HFF-Myc (cell line): ENCODE measurements at regions not wholly inside any gene's neighbourhood (a gene's known extent, or its start where the extent isn't known, plus 50 kb on each side); places are given as distances from the start of the nearest gene placed in this dataset.

ENCODE experiments used
- DNase-seq: peaks from one replicate; pipeline ENCODE4 v3.0.0-alpha.2; 2011; ENCODE audit warnings: low read depth; ENCODE audit errors: extremely low read depth
- H3K4me3 ChIP-seq: replicated peaks from 2 replicates; pipeline ENCODE4 v1.5.1; 2011; ENCODE audit warnings: low read depth, mild to moderate bottlenecking, control low read depth, low read length
- TF ChIP-seq, protein P1 (sequence below): IDR thresholded peaks from 2 replicates; pipeline ENCODE4 v1.5.1; 2012; ENCODE audit warnings: mild to moderate bottlenecking, low read depth, low read length, control low read depth; ENCODE audit errors: missing control alignments

GRCh38 chr6:90816764-90817163, 229.9 kb upstream of the MAP3K7 start:
- TF ChIP-seq, protein P1, sequence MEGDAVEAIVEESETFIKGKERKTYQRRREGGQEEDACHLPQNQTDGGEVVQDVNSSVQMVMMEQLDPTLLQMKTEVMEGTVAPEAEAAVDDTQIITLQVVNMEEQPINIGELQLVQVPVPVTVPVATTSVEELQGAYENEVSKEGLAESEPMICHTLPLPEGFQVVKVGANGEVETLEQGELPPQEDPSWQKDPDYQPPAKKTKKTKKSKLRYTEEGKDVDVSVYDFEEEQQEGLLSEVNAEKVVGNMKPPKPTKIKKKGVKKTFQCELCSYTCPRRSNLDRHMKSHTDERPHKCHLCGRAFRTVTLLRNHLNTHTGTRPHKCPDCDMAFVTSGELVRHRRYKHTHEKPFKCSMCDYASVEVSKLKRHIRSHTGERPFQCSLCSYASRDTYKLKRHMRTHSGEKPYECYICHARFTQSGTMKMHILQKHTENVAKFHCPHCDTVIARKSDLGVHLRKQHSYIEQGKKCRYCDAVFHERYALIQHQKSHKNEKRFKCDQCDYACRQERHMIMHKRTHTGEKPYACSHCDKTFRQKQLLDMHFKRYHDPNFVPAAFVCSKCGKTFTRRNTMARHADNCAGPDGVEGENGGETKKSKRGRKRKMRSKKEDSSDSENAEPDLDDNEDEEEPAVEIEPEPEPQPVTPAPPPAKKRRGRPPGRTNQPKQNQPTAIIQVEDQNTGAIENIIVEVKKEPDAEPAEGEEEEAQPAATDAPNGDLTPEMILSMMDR = no peak
- no peak for DNase-seq

DNA sequence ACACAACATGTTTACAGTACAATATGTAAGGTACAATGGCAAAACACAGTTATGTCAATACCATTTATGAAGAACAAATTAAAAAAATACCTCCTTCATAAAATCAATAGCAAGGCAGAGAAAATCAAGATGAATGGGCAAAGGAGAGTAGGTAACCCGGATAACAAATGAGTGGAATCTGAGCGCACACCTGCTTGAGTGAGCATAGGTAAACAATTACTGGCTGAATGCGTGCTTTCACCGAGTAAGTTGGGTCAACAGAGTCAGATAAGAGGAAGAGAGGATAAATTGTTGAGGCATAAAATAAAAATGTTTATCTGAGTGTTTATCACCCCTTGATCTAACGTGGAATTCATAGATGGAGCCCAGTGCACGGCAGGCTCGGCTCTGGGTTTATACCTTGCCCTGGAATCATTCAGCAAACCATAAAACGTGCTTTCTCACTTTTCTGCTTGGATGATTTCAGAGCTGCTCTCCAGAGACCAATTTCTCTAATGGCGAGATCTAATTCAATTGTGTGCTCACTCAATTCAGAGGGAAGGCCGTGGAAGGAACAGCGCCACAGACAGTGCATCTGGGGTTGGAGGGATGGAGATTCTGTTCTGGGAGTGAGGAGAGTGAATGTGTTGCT, 224.8 kb upstream of the MAP3K7 start:
- no peak for DNase-seq
- H3K4me3 ChIP-seq = no peak overlapping the region
- TF ChIP-seq, protein P1 = no peak

More at GRCh38 chr6:90816764-90817163, 229.9 kb upstream of the MAP3K7 start:
- H3K4me3 ChIP-seq = no peak overlapping the region

DNA sequence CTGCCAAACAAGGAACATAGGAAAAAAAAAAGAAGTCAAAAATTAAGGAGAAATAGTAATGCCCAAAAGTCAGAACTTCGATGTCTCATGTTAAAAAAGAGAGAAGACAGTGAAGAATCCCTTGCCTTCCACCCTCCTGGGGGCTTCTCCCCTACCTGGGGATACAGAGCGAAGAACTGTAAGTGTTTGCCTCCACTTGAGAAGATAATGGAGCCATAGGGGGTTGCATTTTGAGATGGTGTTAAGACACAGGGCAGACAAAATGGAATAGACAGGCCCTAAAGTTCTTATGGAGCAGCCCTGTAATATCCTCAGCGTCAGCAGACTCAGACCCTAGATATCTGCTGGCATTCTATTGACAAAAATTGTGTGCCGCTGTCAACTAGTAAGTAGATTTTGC, 222.2 kb upstream of the MAP3K7 start:
- TF ChIP-seq, protein P1 = no peak
- no peak for DNase-seq
- no peak overlapping the region for H3K4me3 ChIP-seq

DNA sequence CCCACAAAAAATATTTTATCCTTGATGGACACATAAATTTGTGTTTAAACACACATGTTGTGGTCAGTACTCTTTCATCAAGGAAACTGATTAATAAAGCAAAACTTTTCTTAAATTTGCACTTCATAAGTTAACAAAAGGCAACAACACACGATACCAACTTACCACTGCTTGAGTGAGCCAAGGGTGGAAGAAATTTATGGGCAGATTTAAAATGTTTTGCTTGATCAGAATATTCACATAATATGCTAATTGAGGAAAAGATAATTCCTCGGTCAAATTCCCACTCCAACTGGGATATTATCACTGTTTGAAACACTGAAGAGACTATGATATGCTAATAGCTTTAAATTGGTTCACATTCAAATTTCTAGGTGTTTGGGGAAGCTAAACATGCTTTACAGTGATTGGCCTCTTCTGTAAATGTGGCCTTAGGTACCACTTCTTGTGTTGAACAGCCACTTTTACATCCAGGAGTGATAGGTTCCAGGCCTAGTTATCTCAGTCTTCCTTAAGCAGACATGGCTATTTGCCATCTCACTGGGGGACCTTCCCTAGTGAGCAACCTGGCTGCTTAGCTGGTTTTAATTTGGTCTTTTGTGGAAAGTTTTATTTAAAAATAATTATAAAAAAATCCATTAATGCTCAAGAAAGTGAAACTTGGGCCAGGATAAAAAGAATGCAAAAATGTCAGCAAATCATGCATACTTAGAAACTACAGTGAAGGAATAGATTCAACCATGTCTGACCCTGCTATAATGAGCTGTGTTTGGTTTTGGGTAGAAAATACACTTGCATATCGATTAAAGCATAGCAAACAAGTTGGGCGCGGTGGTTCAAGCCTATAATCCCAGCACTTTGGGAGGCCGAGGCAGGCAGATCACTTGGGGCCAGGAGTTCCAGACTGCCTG, 221.2 kb upstream of the MAP3K7 start:
- TF ChIP-seq, protein P1 = no peak
- DNase-seq = no peak
- no peak overlapping the region for H3K4me3 ChIP-seq

DNA sequence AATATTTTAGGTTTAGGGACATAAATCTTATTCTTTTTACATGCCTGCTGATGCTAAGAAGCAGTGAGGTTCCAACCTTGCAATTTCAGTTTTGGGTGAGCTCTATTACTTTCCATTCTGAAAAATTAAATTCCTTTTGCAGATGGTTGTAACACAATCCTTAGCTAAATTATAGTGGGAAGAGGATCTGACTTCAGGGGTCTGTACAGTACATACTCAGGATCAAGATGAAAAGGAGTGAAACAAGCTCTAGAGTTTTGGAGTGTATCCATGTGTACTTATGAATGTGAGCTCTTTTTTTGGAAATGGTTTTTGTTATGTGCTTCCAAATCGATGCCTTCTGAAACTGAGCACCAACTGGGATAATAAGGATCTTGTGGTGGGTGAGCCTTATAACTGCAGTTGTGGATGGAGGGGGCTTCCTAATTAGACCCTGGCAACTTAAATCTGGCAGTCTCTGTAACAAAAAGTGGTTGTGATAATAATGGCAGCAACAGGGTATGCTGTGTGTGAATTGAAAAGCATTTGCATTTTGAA, 218.8 kb upstream of the MAP3K7 start:
- H3K4me3 ChIP-seq = no peak overlapping the region
- no peak for DNase-seq
- TF ChIP-seq, protein P1 = no peak

GRCh38 chr6:90803956-90804355, 217.1 kb upstream of the MAP3K7 start:
- no peak overlapping the region for H3K4me3 ChIP-seq
- DNase-seq = no peak
- TF ChIP-seq, protein P1 = no peak
